ENCODE measurements at regions not wholly inside any gene's neighbourhood (a gene's known extent, or its start where the extent isn't known, plus 50 kb on each side); places are given as distances from the start of the nearest gene placed in this dataset.

GRCh38 chr14:32004300-32004699 is 72.8 kb upstream of the ARHGAP5 start:
- H3K4me3 ChIP-seq (ENCODE audit: insufficient read depth, low read depth, low read length), result no peak overlapping the region
- H3K23ac ChIP-seq (ENCODE audit: low read depth, low read length), result no peak overlapping the region
- no peak overlapping the region for H2BK5ac ChIP-seq (ENCODE audit: low read depth, low read length, poor library complexity, severe bottlenecking)
- H2AK5ac ChIP-seq (ENCODE audit: low read depth, low read length), result no peak overlapping the region
- CTCF ChIA-PET, result no interaction called here
- no peak overlapping the region for H4K5ac ChIP-seq (ENCODE audit: low read depth, low read length)
- H3K9me1 ChIP-seq (ENCODE audit: insufficient read depth, low read length), result no peaks in the 10 kb centered on the region
- no peaks in the 10 kb centered on the region for H3K79me1 ChIP-seq (ENCODE audit: low read depth in 1 of 2, low read length in 2 of 2)
- H4K20me1 ChIP-seq (ENCODE audit: insufficient read depth, low read length), result no peaks in the 10 kb centered on the region
- no peak for TF ChIP-seq CTCF (conservative IDR thresholded peaks at IDR 0.05; ENCODE audit: low read depth, low read length)
- no peak overlapping the region for H3K56ac ChIP-seq (ENCODE audit: extremely low read depth, insufficient read depth, low read length)
- no peaks in the 10 kb centered on the region for H3K9me3 ChIP-seq (ENCODE audit: control insufficient read depth, insufficient read depth, low read length)
- DNase-seq (no peak), ATAC-seq (ENCODE audit: low read depth) (no peak)
- no peak overlapping the region for H2AK9ac ChIP-seq (replicated peaks; ENCODE audit: low read depth, low read length, poor library complexity)
- in situ Hi-C loops (cut with MboI; ENCODE audit: low sequenced_read_pairs) (no loop called here), intact Hi-C loops (cut with micrococcal nuclease) (no loop called here), dilution Hi-C loops (cut with HindIII; ENCODE audit: low sequenced_read_pairs, unreplicated experiment) (no loop called here)
- BruUV-seq (replicated peaks), result no TSS peak
- H2BK20ac ChIP-seq (ENCODE audit: low read depth, low read length), result no peak overlapping the region
- no peak overlapping the region for H3K18ac ChIP-seq (ENCODE audit: low read depth, low read length)
- WGBS, 2 experiments (ENCODE audit: extremely low coverage in 2 of 2, insufficient read length in 1 of 2), result no CpG with 5 or more reads among the region's 4 CpGs
- no peaks in the 10 kb centered on the region for H3K36me3 ChIP-seq (ENCODE audit: control insufficient read depth, insufficient read depth, low read length)
- no peak overlapping the region for H3K4ac ChIP-seq (ENCODE audit: low read depth, low read length)
- H3K4me2 ChIP-seq (ENCODE audit: low read depth, low read length), result no peak overlapping the region
- no peak overlapping the region for H4K91ac ChIP-seq (ENCODE audit: insufficient read depth, low read depth, low read length)
- no peak overlapping the region for H2BK120ac ChIP-seq (ENCODE audit: low read depth, low read length)
- H4K8ac ChIP-seq (ENCODE audit: low read depth in 2 of 2, low read length in 2 of 2), result no peak overlapping the region
- no peak overlapping the region for H2BK15ac ChIP-seq (ENCODE audit: low read depth, low read length)
- POLR2A ChIA-PET (ENCODE audit: unreplicated experiment), result no interaction called here
- no peak overlapping the region for H3K27ac ChIP-seq (ENCODE audit: insufficient read depth, low read length)
- H3K4me1 ChIP-seq (ENCODE audit: control insufficient read depth, insufficient read depth, low read length), result peaks cover 2% of the 10 kb centered on the region; the same call in 1 of the 2 replicates
- no peak overlapping the region for H3K14ac ChIP-seq (replicated peaks; ENCODE audit: low read depth, low read length)
- peaks cover 2% of the 10 kb centered on the region; the same call in 1 of the 2 replicates for H3K27me3 ChIP-seq (ENCODE audit: control insufficient read depth, insufficient read depth, low read length)
- H2AFZ ChIP-seq (replicated peaks; ENCODE audit: low read length, poor library complexity), result no peak overlapping the region
- H3K9ac ChIP-seq (ENCODE audit: low read depth, low read length), result no peak overlapping the region
